GM10266 (cell line): ENCODE measurements at regions not wholly inside any gene's neighbourhood (a gene's known extent, or its start where the extent isn't known, plus 50 kb on each side); places are given as distances from the start of the nearest gene placed in this dataset.

Source experiments
- DNase-seq: peaks from one replicate; pipeline ENCODE4 v3.0.0; 2012; ENCODE audit errors: extremely low spot score
- TF ChIP-seq, protein P1 (sequence below): IDR thresholded peaks from 2 replicates; pipeline ENCODE4 v1.5.1; 2012; ENCODE audit warnings: mild to moderate bottlenecking, low read depth; ENCODE audit not compliant: control insufficient read depth, insufficient read depth; ENCODE audit errors: missing control alignments

GRCh38 chr11:30089921-30090320, 73.1 kb upstream of the KCNA4 start:
- TF ChIP-seq, protein P1, sequence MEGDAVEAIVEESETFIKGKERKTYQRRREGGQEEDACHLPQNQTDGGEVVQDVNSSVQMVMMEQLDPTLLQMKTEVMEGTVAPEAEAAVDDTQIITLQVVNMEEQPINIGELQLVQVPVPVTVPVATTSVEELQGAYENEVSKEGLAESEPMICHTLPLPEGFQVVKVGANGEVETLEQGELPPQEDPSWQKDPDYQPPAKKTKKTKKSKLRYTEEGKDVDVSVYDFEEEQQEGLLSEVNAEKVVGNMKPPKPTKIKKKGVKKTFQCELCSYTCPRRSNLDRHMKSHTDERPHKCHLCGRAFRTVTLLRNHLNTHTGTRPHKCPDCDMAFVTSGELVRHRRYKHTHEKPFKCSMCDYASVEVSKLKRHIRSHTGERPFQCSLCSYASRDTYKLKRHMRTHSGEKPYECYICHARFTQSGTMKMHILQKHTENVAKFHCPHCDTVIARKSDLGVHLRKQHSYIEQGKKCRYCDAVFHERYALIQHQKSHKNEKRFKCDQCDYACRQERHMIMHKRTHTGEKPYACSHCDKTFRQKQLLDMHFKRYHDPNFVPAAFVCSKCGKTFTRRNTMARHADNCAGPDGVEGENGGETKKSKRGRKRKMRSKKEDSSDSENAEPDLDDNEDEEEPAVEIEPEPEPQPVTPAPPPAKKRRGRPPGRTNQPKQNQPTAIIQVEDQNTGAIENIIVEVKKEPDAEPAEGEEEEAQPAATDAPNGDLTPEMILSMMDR, result no peak
- no peak for DNase-seq

DNA sequence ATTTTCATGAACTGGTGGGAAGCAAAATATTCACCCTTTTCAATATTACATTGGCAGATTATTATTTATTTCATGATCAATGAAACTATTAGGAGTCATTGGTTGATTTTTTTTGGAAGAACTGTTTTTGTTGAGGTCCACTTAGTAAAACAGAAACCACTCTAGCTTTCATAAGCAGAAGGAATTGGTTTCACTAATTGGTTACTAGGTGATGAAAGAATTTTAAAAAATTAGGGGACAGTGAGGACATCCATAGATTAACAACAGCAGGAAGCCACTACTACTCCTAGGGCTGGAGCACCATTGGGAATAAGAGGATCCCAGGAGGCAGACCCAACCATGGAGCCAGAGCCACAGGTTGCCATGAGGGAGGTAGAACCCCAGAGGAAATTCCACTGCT, 74.4 kb upstream of the KCNA4 start:
- DNase-seq, result no peak
- TF ChIP-seq, protein P1, result no peak

- no peak for DNase-seq
- TF ChIP-seq, protein P1, result no peak
Measured at GRCh38 chr11:30091737-30092136, 74.9 kb upstream of the KCNA4 start.

DNA sequence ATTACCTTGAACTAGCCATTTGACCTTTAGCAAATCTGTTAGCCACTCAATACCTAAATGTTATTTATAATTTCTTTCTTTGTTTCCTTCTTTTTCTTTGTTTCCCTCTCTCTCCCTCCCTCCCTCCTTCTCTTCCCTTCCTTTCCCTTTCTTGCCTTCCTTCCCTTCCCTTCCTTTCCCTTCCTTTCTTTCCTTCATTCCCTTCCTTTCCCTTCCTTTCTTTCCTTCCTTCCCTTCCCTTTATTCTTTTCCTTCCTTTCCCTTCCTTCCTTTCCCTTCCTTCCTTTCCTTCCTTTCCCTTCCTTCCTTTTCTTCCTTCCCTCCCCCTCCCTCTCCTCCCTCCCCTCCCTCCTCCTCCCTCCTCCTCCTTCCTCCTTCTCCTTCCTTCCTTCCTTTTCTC, 75.7 kb upstream of the KCNA4 start:
- TF ChIP-seq, protein P1, result no peak
- no peak for DNase-seq

DNA sequence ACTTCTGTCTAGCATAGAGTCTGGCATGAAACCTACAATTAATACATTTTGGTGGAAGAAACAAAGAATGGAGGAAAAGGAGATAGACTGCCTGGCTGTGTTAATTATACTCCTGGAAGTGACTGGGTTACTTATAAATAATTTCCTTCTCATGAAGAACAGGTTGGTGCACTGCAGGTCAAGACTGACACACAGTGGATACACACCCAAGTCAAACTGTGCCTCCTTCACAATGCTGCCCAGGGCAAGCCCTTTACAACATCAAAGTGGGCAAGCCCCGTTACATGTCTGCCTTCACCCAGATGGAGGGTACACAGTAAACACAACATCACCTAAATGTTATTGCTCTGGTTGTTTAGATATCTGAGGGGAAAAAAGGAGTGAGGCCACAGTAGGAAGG, 83.7 kb upstream of the KCNA4 start:
- DNase-seq, result no peak
- TF ChIP-seq, protein P1, result no peak

DNA sequence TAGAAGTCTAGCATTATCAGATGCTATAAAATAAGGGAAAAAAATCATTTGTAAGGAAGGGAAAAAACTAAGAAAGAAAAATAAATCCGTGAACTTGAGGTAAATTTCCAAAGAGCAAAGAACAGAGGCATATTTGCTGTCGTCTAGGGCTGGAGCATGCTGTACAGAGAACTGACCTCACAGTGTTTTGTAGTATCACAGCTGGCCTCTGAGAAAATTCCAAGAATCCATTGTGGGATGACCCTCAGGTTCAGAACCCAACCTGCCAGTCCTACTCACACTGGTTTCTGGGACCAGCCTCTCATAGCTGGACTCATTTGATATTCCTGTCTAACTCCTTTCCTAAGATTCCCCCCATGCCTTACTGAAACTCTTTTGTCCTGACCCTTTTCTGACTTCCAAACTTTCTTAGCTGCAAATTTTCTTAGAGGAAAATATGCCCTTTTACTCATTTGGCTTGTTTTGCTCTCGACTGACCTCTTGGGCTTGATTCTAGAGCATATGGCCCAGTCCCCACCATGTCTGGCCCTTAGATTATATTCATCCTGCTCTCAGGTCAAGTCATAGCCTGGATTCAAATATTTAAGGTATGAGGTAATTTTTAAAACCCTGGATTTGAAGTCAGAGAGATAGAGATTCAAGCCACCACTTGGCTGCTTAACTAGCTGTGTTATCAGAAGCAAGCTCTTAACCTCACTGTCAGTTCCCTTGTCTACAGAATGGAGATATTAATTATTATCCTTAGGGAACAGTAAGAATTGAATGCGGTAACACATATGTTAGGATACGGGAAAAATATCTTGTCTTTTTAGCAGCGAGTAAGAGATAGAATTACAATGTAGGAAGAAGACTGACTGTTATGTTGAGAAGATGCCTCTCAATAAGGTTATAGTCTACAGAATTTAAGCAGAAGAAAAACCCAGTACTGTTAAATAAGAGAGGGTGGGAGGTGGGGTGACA, 89.7 kb upstream of the KCNA4 start:
- DNase-seq, result no peak
- TF ChIP-seq, protein P1, result no peak

GRCh38 chr11:30107899-30108298, 91.1 kb upstream of the KCNA4 start:
- TF ChIP-seq, protein P1, result no peak
- DNase-seq, result no peak
